Mammary epithelial cell (primary cell): ENCODE measurements at regions not wholly inside any gene's neighbourhood (a gene's known extent, or its start where the extent isn't known, plus 50 kb on each side); places are given as distances from the start of the nearest gene placed in this dataset.

Source experiments
- EZH2 ChIP-seq: IDR thresholded peaks from 2 replicates; pipeline ENCODE4 v1.6.1; 2012; ENCODE audit warnings: low read length, inconsistent platforms, borderline replicate concordance
- TF ChIP-seq, protein P1 (sequence below), 2 donors: IDR thresholded peaks in 1 of 2; conservative IDR thresholded peaks in 1 of 2; 2 replicates each; pipeline ENCODE4 v1.5.1; 2011 to 2012; ENCODE audit warnings: inconsistent platforms in 2 of 2, low read length in 2 of 2, mild to moderate bottlenecking in 2 of 2, control low read depth in 1 of 2, low read depth in 1 of 2; ENCODE audit not compliant: insufficient read depth in 1 of 2; ENCODE audit errors: extremely low read depth in 1 of 2

DNA sequence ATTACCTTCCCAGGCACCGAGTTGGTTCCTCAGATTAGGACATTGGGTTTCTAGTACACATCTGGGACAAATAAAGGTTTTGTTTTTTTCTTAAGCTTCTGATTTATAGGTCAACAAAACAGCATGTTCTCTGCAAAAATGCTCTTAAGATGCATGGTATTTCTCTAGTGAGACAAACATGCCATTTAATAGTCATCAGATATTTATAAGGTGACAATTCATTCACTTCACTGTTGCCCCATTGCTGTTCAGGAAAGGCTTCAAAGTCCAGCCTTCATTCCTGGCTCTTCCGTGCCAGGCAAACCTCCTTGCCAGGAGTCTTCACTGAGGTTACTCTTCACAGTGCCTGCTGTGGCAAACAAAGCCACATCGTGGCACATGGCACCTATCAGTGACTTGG is 156.3 kb upstream of the FNDC3A start:
- TF ChIP-seq, protein P1, sequence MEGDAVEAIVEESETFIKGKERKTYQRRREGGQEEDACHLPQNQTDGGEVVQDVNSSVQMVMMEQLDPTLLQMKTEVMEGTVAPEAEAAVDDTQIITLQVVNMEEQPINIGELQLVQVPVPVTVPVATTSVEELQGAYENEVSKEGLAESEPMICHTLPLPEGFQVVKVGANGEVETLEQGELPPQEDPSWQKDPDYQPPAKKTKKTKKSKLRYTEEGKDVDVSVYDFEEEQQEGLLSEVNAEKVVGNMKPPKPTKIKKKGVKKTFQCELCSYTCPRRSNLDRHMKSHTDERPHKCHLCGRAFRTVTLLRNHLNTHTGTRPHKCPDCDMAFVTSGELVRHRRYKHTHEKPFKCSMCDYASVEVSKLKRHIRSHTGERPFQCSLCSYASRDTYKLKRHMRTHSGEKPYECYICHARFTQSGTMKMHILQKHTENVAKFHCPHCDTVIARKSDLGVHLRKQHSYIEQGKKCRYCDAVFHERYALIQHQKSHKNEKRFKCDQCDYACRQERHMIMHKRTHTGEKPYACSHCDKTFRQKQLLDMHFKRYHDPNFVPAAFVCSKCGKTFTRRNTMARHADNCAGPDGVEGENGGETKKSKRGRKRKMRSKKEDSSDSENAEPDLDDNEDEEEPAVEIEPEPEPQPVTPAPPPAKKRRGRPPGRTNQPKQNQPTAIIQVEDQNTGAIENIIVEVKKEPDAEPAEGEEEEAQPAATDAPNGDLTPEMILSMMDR (conservative IDR thresholded peaks at IDR 0.05 in 1 of 2, IDR thresholded peaks at IDR 0.05 in 1 of 2; ENCODE audit: extremely low read depth in 1 of 2, insufficient read depth in 1 of 2, low read depth in 1 of 2, low read length in 2 of 2) = no peak
- TF ChIP-seq EZH2 = no peak
